Activated naive CD4-positive, alpha-beta T cell treated with anti-CD3 and anti-CD28 coated beads, Interleukin-2, amount 10 ng/mL, durations not matched to agents 7 days and 5 days (primary cell): ENCODE measurements at regions not wholly inside any gene's neighbourhood (a gene's known extent, or its start where the extent isn't known, plus 50 kb on each side); places are given as distances from the start of the nearest gene placed in this dataset.
"Not testable (repeated sequence)": the region's sequence is repeated elsewhere in the genome, so short reads cannot be mapped to it uniquely, and the experiment has no call there.

ENCODE experiments used
- CTCF ChIA-PET: fragments of 350-600 bp; sonication (Branson Sonifier 250); formaldehyde crosslinking; loops from one replicate; lab custom pipeline; 2021; ENCODE audit warnings: antibody characterized with exemption; lab: Charles Lee
- DNase-seq: peaks from one replicate; pipeline ENCODE4 v3.0.0-alpha.2; 2020
- H3K27ac Mint-ChIP-seq: one replicate; pipeline ENCODE4 v1.8.0; 2021; ENCODE audit warnings: mild to moderate bottlenecking, moderate library complexity, mixed read lengths
- H3K27me3 Mint-ChIP-seq: one replicate; pipeline ENCODE4 v1.8.0; 2021; ENCODE audit warnings: mild to moderate bottlenecking, mixed read lengths
- H3K36me3 Mint-ChIP-seq: one replicate; pipeline ENCODE4 v1.8.0; 2021; ENCODE audit warnings: mixed read lengths
- H3K4me1 Mint-ChIP-seq: one replicate; pipeline ENCODE4 v1.8.0; 2021; ENCODE audit warnings: mixed read lengths
- H3K4me3 Mint-ChIP-seq: one replicate; pipeline ENCODE4 v1.8.0; 2021; ENCODE audit warnings: mild to moderate bottlenecking, moderate library complexity, mixed read lengths
- H3K9me3 Mint-ChIP-seq: one replicate; pipeline ENCODE4 v1.8.0; 2021; ENCODE audit warnings: mixed read lengths

- no peak for DNase-seq
- no peaks in the 10 kb centered on the region for H3K9me3 Mint-ChIP-seq
- CTCF ChIA-PET, result no interaction called here
- H3K36me3 Mint-ChIP-seq, result no peaks in the 10 kb centered on the region
- H3K27me3 Mint-ChIP-seq, result peaks cover 20% of the 10 kb centered on the region
- H3K27ac Mint-ChIP-seq, result no peak overlapping the region
- no peaks in the 10 kb centered on the region for H3K4me1 Mint-ChIP-seq
- no peak overlapping the region for H3K4me3 Mint-ChIP-seq
These were observed 89.6 kb downstream of the POLR2M start for GRCh38 chr15:57796146-57796545.

GRCh38 chr15:57797110-57797509, 90.6 kb downstream of the POLR2M start:
- CTCF ChIA-PET, result no interaction called here
- H3K4me3 Mint-ChIP-seq, result no peak overlapping the region
- H3K9me3 Mint-ChIP-seq, result no peaks in the 10 kb centered on the region
- no peaks in the 10 kb centered on the region for H3K36me3 Mint-ChIP-seq
- H3K4me1 Mint-ChIP-seq, result no peaks in the 10 kb centered on the region
- H3K27ac Mint-ChIP-seq, result no peak overlapping the region
- peaks cover 21% of the 10 kb centered on the region for H3K27me3 Mint-ChIP-seq
- no peak for DNase-seq

GRCh38 chr15:57797568-57798267, 91.2 kb downstream of the POLR2M start:
- no peaks in the 10 kb centered on the region for H3K36me3 Mint-ChIP-seq
- peaks cover 15% of the 10 kb centered on the region for H3K27me3 Mint-ChIP-seq
- no peaks in the 10 kb centered on the region for H3K4me1 Mint-ChIP-seq
- no peak for DNase-seq
- no peak overlapping the region for H3K27ac Mint-ChIP-seq
- CTCF ChIA-PET, result interaction anchor here (1.6 kb wide), 1 partner anchor 22 kb away, joined by 3 read pairs; no protein-coding TSS in a partner anchor
- no peaks in the 10 kb centered on the region for H3K9me3 Mint-ChIP-seq
- H3K4me3 Mint-ChIP-seq, result no peak overlapping the region

DNA sequence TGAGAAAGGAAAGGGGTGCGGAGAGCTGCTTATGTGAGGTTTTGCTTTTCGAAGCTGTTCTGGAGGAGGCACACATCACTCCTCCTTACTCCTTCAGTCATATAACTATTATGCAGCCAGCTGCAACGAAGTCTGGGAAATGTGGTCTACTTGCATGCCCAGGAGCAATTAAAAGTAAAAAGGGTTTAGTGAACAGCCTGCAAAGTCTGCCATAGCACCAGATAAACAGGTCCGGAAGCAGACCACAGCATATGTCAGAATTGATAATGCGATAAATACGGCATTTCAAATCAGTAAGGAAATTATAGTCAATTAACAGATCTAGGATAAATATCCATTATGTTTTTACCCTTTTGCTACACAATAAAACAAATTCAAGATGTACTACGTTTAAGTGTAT, 99.5 kb downstream of the POLR2M start:
- no peak overlapping the region for H3K27ac Mint-ChIP-seq

DNA sequence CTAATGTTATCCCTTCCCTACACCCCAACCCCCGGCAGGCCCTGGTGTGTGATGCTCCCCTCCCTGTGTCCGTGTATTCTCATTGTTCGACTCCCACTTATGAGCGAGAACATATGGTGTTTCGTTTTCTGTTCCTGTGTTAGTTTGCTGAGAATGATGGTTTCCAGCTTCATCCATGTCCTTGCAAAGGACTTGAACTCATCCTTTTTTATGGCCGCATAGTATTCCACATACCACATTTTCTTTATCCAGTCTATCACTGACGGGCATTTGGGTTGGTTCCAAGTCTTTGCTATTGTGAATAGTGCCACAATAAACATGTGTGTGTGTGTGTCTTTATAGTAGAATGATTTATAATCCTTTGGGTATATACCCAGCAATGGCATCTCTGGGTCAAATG, 102.8 kb downstream of the POLR2M start:
- H3K9me3 Mint-ChIP-seq, H3K4me1 Mint-ChIP-seq, H3K36me3 Mint-ChIP-seq, CTCF ChIA-PET, H3K27me3 Mint-ChIP-seq, H3K27ac Mint-ChIP-seq, H3K4me3 Mint-ChIP-seq, DNase-seq: not testable (repeated sequence)

More for the DNA sequence above, 99.5 kb downstream of the POLR2M start:
- CTCF ChIA-PET, result no interaction called here
- no peak overlapping the region for H3K4me3 Mint-ChIP-seq
- H3K36me3 Mint-ChIP-seq, result no peaks in the 10 kb centered on the region
- no peak for DNase-seq
- peaks cover 6% of the 10 kb centered on the region for H3K27me3 Mint-ChIP-seq
- no peaks in the 10 kb centered on the region for H3K9me3 Mint-ChIP-seq
- H3K4me1 Mint-ChIP-seq, result no peaks in the 10 kb centered on the region

DNA sequence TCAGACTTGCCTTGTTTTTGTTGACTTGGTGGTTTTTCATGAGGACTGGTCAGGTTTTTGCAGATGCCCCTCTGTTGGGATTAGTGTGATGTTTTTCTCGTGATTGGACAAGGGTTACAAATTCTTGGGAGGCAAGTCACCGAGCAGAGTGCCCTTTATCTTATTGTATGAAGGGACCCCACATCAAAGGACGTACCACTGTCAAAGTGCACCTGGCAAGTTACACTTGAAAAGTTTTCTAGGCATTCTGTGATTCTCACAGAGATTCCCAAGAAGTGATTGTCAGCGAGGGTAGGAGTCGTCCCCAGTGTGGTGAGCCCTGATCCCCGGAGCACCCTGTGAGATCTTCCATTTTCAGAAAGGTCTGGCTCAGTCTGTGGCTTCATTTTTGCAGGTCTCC, 110.1 kb downstream of the POLR2M start:
- no peak overlapping the region for H3K27ac Mint-ChIP-seq
- H3K27me3 Mint-ChIP-seq, result peaks cover 28% of the 10 kb centered on the region
- CTCF ChIA-PET, result no interaction called here

GRCh38 chr15:57819646-57820045, 113.1 kb downstream of the POLR2M start:
- no peak for DNase-seq
- Mint-ChIP-seq H3K27ac (no peak overlapping the region), H3K4me3 (no peak overlapping the region), H3K4me1 (no peaks in the 10 kb centered on the region), H3K9me3 (no peaks in the 10 kb centered on the region), H3K27me3 (peaks cover 25% of the 10 kb centered on the region), H3K36me3 (no peaks in the 10 kb centered on the region)
- CTCF ChIA-PET, result no interaction called here

More for the DNA sequence above, 110.1 kb downstream of the POLR2M start:
- DNase-seq, result no peak
- Mint-ChIP-seq H3K4me3 (no peak overlapping the region), H3K4me1 (no peaks in the 10 kb centered on the region), H3K9me3 (no peaks in the 10 kb centered on the region), H3K36me3 (no peaks in the 10 kb centered on the region)

GRCh38 chr15:57820119-57820518, 113.6 kb downstream of the POLR2M start:
- H3K27ac Mint-ChIP-seq, result no peak overlapping the region
- CTCF ChIA-PET, result no interaction called here
- H3K9me3 Mint-ChIP-seq, result no peaks in the 10 kb centered on the region
- H3K4me3 Mint-ChIP-seq, result no peak overlapping the region
- no peaks in the 10 kb centered on the region for H3K36me3 Mint-ChIP-seq
- H3K4me1 Mint-ChIP-seq, result no peaks in the 10 kb centered on the region
- no peak for DNase-seq
- H3K27me3 Mint-ChIP-seq, result peaks cover 25% of the 10 kb centered on the region

DNA sequence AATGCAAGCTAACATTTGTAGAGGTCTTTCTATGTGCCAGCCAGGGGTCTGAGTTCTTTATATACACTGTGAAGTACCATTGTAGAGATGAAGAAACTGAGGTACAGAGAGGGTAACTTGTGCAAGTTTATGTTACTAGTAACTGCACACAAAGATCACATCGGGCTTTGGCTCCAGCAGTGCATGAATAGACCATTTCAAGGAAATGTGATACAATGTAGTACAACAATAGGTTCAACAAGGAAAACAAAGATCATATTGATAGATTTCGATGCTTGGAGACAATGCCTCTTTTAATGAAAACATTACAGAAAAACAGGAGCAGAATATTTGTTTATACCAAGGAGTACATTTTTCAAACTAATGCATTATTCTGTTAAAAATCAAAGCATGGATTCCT, 115.3 kb downstream of the POLR2M start:
- H3K9me3 Mint-ChIP-seq, result no peaks in the 10 kb centered on the region
- H3K36me3 Mint-ChIP-seq, result no peaks in the 10 kb centered on the region
- CTCF ChIA-PET, result no interaction called here
- peaks cover 17% of the 10 kb centered on the region for H3K27me3 Mint-ChIP-seq
- no peak overlapping the region for H3K27ac Mint-ChIP-seq
- H3K4me3 Mint-ChIP-seq, result no peak overlapping the region
- no peak for DNase-seq
- peaks cover 1% of the 10 kb centered on the region for H3K4me1 Mint-ChIP-seq

GRCh38 chr15:57823325-57823882, 116.9 kb downstream of the POLR2M start:
- H3K9me3 Mint-ChIP-seq, result no peaks in the 10 kb centered on the region
- no peak overlapping the region for H3K27ac Mint-ChIP-seq
- H3K4me1 Mint-ChIP-seq, result peaks cover 5% of the 10 kb centered on the region
- DNase-seq, result no peak
- CTCF ChIA-PET, result interaction anchor here (1.2 kb wide), 1 partner anchor 73 kb away, joined by 3 read pairs; no protein-coding TSS in a partner anchor
- no peaks in the 10 kb centered on the region for H3K36me3 Mint-ChIP-seq
- peaks cover 7% of the 10 kb centered on the region for H3K27me3 Mint-ChIP-seq
- no peak overlapping the region for H3K4me3 Mint-ChIP-seq

DNA sequence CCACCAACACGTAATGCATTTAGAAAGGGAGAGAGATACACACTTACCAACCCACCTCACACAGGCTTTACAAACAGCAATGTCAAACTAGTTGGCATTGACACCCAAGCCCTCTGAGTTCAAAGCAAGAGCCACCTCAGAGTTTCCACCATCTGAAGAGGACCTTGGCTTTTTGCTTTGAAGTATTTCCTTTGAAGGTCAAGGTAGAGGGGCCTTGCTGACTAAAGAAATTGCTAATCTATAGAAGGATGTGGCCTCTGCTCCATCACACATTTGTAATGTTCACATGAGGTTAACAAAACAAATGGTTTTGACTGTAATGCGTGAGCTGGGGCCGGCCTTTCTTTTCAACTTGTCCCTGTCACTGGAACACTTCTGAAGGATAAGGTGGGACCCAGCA, 117.7 kb downstream of the POLR2M start:
- peaks cover 5% of the 10 kb centered on the region for H3K4me1 Mint-ChIP-seq
- no peak overlapping the region for H3K27ac Mint-ChIP-seq
- no peak for DNase-seq
- no peaks in the 10 kb centered on the region for H3K9me3 Mint-ChIP-seq
- no peaks in the 10 kb centered on the region for H3K36me3 Mint-ChIP-seq
- H3K27me3 Mint-ChIP-seq, result peaks cover 9% of the 10 kb centered on the region
- CTCF ChIA-PET, result interaction anchor here (0.8 to 1.2 kb wide), 2 partner anchors 34 to 73 kb away, joined by 3 read pairs; no protein-coding TSS in a partner anchor
- no peak overlapping the region for H3K4me3 Mint-ChIP-seq

DNA sequence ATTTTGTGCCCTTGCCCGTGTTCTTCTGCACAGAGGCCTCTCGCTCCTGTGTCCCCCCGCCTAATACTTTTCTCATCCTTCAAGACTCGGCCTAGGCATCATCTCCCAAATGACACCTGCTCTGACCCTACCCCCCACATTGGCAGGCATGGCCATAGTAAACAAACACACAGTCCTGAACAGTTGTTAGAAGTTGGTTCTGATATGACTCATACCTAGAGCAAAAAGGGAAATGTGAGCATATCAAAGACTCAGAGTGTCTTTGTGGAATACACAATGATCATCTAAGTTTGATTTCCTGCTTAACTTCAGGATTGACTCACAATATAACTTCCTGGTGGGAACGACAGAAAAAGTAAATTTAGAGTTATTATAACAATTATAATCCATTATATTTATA, 120.5 kb downstream of the POLR2M start:
- no peak overlapping the region for H3K27ac Mint-ChIP-seq
- no peaks in the 10 kb centered on the region for H3K9me3 Mint-ChIP-seq
- no peaks in the 10 kb centered on the region for H3K36me3 Mint-ChIP-seq
- H3K27me3 Mint-ChIP-seq, result peaks cover 15% of the 10 kb centered on the region
- peaks cover 5% of the 10 kb centered on the region for H3K4me1 Mint-ChIP-seq
- H3K4me3 Mint-ChIP-seq, result no peak overlapping the region
- CTCF ChIA-PET, result no interaction called here
- no peak for DNase-seq

DNA sequence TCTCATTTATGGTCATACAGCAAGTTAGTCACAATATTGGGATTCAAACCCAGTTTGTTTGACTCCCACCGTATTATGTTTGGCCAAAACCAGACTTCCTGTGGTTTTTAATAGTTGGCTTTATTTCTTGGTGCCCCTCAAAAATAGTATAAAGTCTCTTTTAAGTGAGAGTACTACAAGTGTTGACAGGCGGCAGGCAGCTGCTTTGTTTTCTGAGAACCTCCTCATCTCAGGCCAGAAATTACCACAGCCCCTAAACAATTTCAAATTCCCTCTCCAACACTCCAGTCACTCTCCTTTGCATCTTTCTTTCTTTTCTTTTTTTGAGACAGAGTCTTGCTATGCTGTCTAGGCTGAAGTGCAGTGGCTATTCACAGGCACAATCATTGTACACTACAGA, 121.5 kb downstream of the POLR2M start:
- H3K9me3 Mint-ChIP-seq, result no peaks in the 10 kb centered on the region
- H3K27ac Mint-ChIP-seq, result no peak overlapping the region
- no peak overlapping the region for H3K4me3 Mint-ChIP-seq
- no peak for DNase-seq
- H3K4me1 Mint-ChIP-seq, result peaks cover 5% of the 10 kb centered on the region
- peaks cover 21% of the 10 kb centered on the region for H3K27me3 Mint-ChIP-seq
- CTCF ChIA-PET, result no interaction called here
- H3K36me3 Mint-ChIP-seq, result no peaks in the 10 kb centered on the region

- H3K27ac Mint-ChIP-seq, result no peak overlapping the region
- no peak for DNase-seq
- CTCF ChIA-PET, result interaction anchor here (0.6 kb wide), 1 partner anchor 65 kb away, joined by 3 read pairs; no protein-coding TSS in a partner anchor
- no peaks in the 10 kb centered on the region for H3K36me3 Mint-ChIP-seq
- peaks cover 39% of the 10 kb centered on the region for H3K27me3 Mint-ChIP-seq
- no peaks in the 10 kb centered on the region for H3K4me1 Mint-ChIP-seq
- H3K9me3 Mint-ChIP-seq, result no peaks in the 10 kb centered on the region
- H3K4me3 Mint-ChIP-seq, result no peak overlapping the region
These were observed 125.7 kb downstream of the POLR2M start for GRCh38 chr15:57832183-57832582.

- Mint-ChIP-seq H3K36me3 (no peaks in the 10 kb centered on the region), H3K27me3 (peaks cover 39% of the 10 kb centered on the region), H3K27ac (no peak overlapping the region), H3K4me1 (no peaks in the 10 kb centered on the region), H3K4me3 (no peak overlapping the region), H3K9me3 (no peaks in the 10 kb centered on the region)
- no peak for DNase-seq
- CTCF ChIA-PET, result no interaction called here
These were observed 128.6 kb downstream of the POLR2M start for GRCh38 chr15:57835119-57835518.
